SK-N-SH (cell line): ENCODE measurements at regions not wholly inside any gene's neighbourhood (a gene's known extent, or its start where the extent isn't known, plus 50 kb on each side); places are given as distances from the start of the nearest gene placed in this dataset.

Source experiments
- CTCF ChIA-PET: fragments of 300-600, 350-600 bp; formaldehyde crosslinking; extraction: SDS; loops from one replicate; lab custom pipeline; 2021; lab: Yijun Ruan, JAX
- POLR2A ChIA-PET: fragments of 350-600 bp; sonication (Branson Sonifier 250); formaldehyde crosslinking; extraction: SDS; loops from one replicate; lab custom pipeline; 2020; ENCODE audit warnings: antibody characterized with exemption, inconsistent platforms; lab: Yijun Ruan, JAX
- DNase-seq: peaks from one replicate; pipeline ENCODE4 v3.0.0; 2012
- H2AFZ ChIP-seq: fragments of 200-600 bp; sonication (generic); 2 replicates; pipeline ENCODE4 v1.8.1; 2016; ENCODE audit warnings: antibody characterized with exemption, mild to moderate bottlenecking, low read depth
- H3F3A ChIP-seq: fragments of 200-600 bp; sonication (generic); replicated peaks from 2 replicates; pipeline ENCODE3; 2016; ENCODE audit warnings: antibody characterized with exemption, mild to moderate bottlenecking; ENCODE audit not compliant: insufficient read depth
- H3K27ac ChIP-seq, 2 experiments: fragments of 200-500 bp in 1 of 2; fragments of 200-600 bp in 1 of 2; sonication (Bioruptor generic) in 1 of 2; sonication (generic), shearing (Covaris generic) in 1 of 2; 2 replicates each; pipeline versions ENCODE4 v1.5.1 to v1.6.1; 2014 to 2016; ENCODE audit warnings: low read depth in 2 of 2, inconsistent platforms in 1 of 2, low read length in 1 of 2, mild to moderate bottlenecking in 1 of 2, mixed read lengths in 1 of 2
- H3K27me3 ChIP-seq: fragments of 200-600 bp; sonication (generic), shearing (Covaris generic); 2 replicates; pipeline ENCODE4 v1.6.1; 2016; ENCODE audit warnings: mixed run types; ENCODE audit not compliant: insufficient read depth
- H3K36me3 ChIP-seq, 2 experiments: fragments of 200-500 bp in 1 of 2; fragments of 200-600 bp in 1 of 2; sonication (Bioruptor generic) in 1 of 2; sonication (generic) in 1 of 2; replicated peaks in 1 of 2; 2 replicates each; pipeline versions ENCODE3 to v1.5.1; 2014 to 2016; ENCODE audit warnings: low read length in 1 of 2, mild to moderate bottlenecking in 1 of 2; ENCODE audit not compliant: insufficient read depth in 2 of 2, control insufficient read depth in 1 of 2
- H3K4me1 ChIP-seq, 2 experiments: fragments of 200-500 bp in 1 of 2; fragments of 200-600 bp in 1 of 2; sonication (Bioruptor generic) in 1 of 2; sonication (generic), shearing (Covaris generic) in 1 of 2; 2 replicates each; pipeline versions ENCODE4 v1.5.1 to v1.6.1; 2014 to 2016; ENCODE audit warnings: low read depth in 1 of 2, low read length in 1 of 2, mixed run types in 1 of 2; ENCODE audit not compliant: insufficient read depth in 2 of 2, control insufficient read depth in 1 of 2
- H3K4me2 ChIP-seq: fragments of 200-600 bp; sonication (generic), shearing (Covaris generic); 2 replicates; pipeline ENCODE4 v1.6.1; 2017; ENCODE audit warnings: mixed run types
- H3K4me3 ChIP-seq, 2 experiments: fragments of 200-500 bp in 1 of 2; fragments of 200-600 bp in 1 of 2; sonication (Bioruptor generic) in 1 of 2; sonication (generic), shearing (Covaris generic) in 1 of 2; 2 replicates each; pipeline versions ENCODE4 v1.5.1 to v1.8.1; 2014 to 2016; ENCODE audit warnings: low read depth in 2 of 2, inconsistent platforms in 1 of 2, low read length in 1 of 2, mild to moderate bottlenecking in 1 of 2, mixed read lengths in 1 of 2, moderate library complexity in 1 of 2
- H3K79me2 ChIP-seq: fragments of 200-600 bp; sonication (generic); 2 replicates; pipeline ENCODE4 v1.8.1; 2017; ENCODE audit warnings: mild to moderate bottlenecking; ENCODE audit not compliant: insufficient read depth
- H3K9ac ChIP-seq: fragments of 200-600 bp; sonication (generic); 2 replicates; pipeline ENCODE4 v1.6.1; 2017; ENCODE audit warnings: mixed run types
- H3K9me2 ChIP-seq: fragments of 200-600 bp; sonication (generic); 2 replicates; pipeline ENCODE4 v1.6.1; 2017; ENCODE audit warnings: mixed run types
- H3K9me3 ChIP-seq: fragments of 200-600 bp; sonication (generic); 2 replicates; pipeline ENCODE4 v1.6.1; 2017; ENCODE audit warnings: mixed run types, mild to moderate bottlenecking, moderate library complexity
- H4K20me1 ChIP-seq: fragments of 200-600 bp; sonication (generic); 2 replicates; pipeline ENCODE4 v1.6.1; 2017; ENCODE audit warnings: mild to moderate bottlenecking, mixed run types; ENCODE audit not compliant: insufficient read depth
- ELF1 ChIP-seq: IDR thresholded peaks from 2 replicates; pipeline ENCODE4 v1.4.0; 2012
- EP300 ChIP-seq, 2 experiments: IDR thresholded peaks; 2 replicates each; pipeline versions ENCODE4 v1.4.0 to v1.6.1; 2012; ENCODE audit warnings: borderline replicate concordance in 1 of 2, low read depth in 1 of 2, low read length in 1 of 2
- FOXJ3 ChIP-seq: sonication (generic); formaldehyde crosslinking; IDR thresholded peaks from 2 replicates; pipeline ENCODE4 v1.5.1; 2020; ENCODE audit warnings: mild to moderate bottlenecking, missing genetic modification reagents
- GABPA ChIP-seq: IDR thresholded peaks from 2 replicates; pipeline ENCODE4 v1.4.0; 2012; ENCODE audit warnings: low read depth, mild to moderate bottlenecking
- JUND ChIP-seq: IDR thresholded peaks from 2 replicates; pipeline ENCODE4 v1.4.0; 2012
- MEF2A ChIP-seq: IDR thresholded peaks from 2 replicates; pipeline ENCODE4 v1.4.0; 2012; ENCODE audit warnings: low read depth, borderline replicate concordance
- MXI1 ChIP-seq: IDR thresholded peaks from 2 replicates; pipeline ENCODE4 v1.6.1; 2012; ENCODE audit warnings: mild to moderate bottlenecking, low read depth, low read length, improper control_type of control experiment
- NFIC ChIP-seq: IDR thresholded peaks from 2 replicates; pipeline ENCODE4 v1.4.0; 2012; ENCODE audit warnings: borderline replicate concordance
- NRF1 ChIP-seq: IDR thresholded peaks from 2 replicates; pipeline ENCODE4 v1.6.1; 2012; ENCODE audit warnings: low read depth, mild to moderate bottlenecking, low read length
- PBX3 ChIP-seq: IDR thresholded peaks from 2 replicates; pipeline ENCODE4; 2012
- POLR2AphosphoS5 ChIP-seq: IDR thresholded peaks from 2 replicates; pipeline ENCODE4 v1.6.1; 2012; ENCODE audit warnings: low read depth, low read length
- RCOR1 ChIP-seq: fragments of 150-350 bp; IDR thresholded peaks from 2 replicates; pipeline ENCODE4 v1.6.1; 2017; ENCODE audit warnings: antibody characterized with exemption, low read length
- RFX5 ChIP-seq: IDR thresholded peaks from 2 replicates; pipeline ENCODE4 v1.6.1; 2012; ENCODE audit warnings: mild to moderate bottlenecking, improper control_type of control experiment, low read length
- SIN3A ChIP-seq: IDR thresholded peaks from 2 replicates; pipeline ENCODE4 v1.6.1; 2012; ENCODE audit warnings: low read depth, mild to moderate bottlenecking, low read length, moderate library complexity, borderline replicate concordance
- SMC3 ChIP-seq: IDR thresholded peaks from 2 replicates; pipeline ENCODE4 v1.6.1; 2012; ENCODE audit warnings: low read depth, low read length, improper control_type of control experiment
- TAF1 ChIP-seq: IDR thresholded peaks from 2 replicates; pipeline ENCODE4 v1.6.1; 2012; ENCODE audit warnings: low read depth, mild to moderate bottlenecking, low read length, moderate library complexity, borderline replicate concordance
- TCF12 ChIP-seq: IDR thresholded peaks from 2 replicates; pipeline ENCODE4 v1.4.0; 2012
- TEAD4 ChIP-seq: IDR thresholded peaks from 2 replicates; pipeline ENCODE4 v1.4.0; 2012; ENCODE audit warnings: mild to moderate bottlenecking, borderline replicate concordance; ENCODE audit not compliant: insufficient read depth
- USF2 ChIP-seq: fragments of 150-350 bp; IDR thresholded peaks from 2 replicates; pipeline ENCODE4 v1.6.1; 2017; ENCODE audit warnings: antibody characterized with exemption, low read length, low read depth, borderline replicate concordance
- ZBTB33 ChIP-seq: IDR thresholded peaks from 2 replicates; pipeline ENCODE4 v1.4.0; 2012; ENCODE audit warnings: low read depth, borderline replicate concordance
- WGBS: methylation state at CpG from one replicate; pipeline ENCODE4 v1.1.6; 2017; ENCODE audit warnings: low lambda C conversion rate; 5-methylcytosine and 5-hydroxymethylcytosine counted together

GRCh38 chr3:78430741-78431140 is 1337.1 kb downstream of the ROBO1 start:
- WGBS, result 41% methylated on average over 1 of the region's 1 CpG
- H3K4me2 ChIP-seq, result no peak overlapping the region
- no peaks in the 10 kb centered on the region; a peak in 2 of 4 replicates for H3K4me1 ChIP-seq
- no peaks in the 10 kb centered on the region for H3K79me2 ChIP-seq
- H3K9ac ChIP-seq, result no peak overlapping the region
- no peaks in the 10 kb centered on the region for H3K9me3 ChIP-seq
- H3K27me3 ChIP-seq, result no peaks in the 10 kb centered on the region
- no peak overlapping the region for H3K27ac ChIP-seq
- TF ChIP-seq MXI1, result no peak
- no peak for TF ChIP-seq SIN3A
- TF ChIP-seq NFIC, result no peak
- no peak for TF ChIP-seq RFX5
- no peak for TF ChIP-seq SMC3
- no peak overlapping the region for H3K4me3 ChIP-seq
- no peaks in the 10 kb centered on the region for H3F3A ChIP-seq
- no peaks in the 10 kb centered on the region for H3K36me3 ChIP-seq
- no peaks in the 10 kb centered on the region for H4K20me1 ChIP-seq
- DNase-seq, result no peak
- no peaks in the 10 kb centered on the region for H3K9me2 ChIP-seq
- CTCF ChIA-PET, result no interaction called here
- POLR2A ChIA-PET, result no interaction called here
- H2AFZ ChIP-seq, result no peak overlapping the region

- H3K4me3 ChIP-seq, result no peak overlapping the region
- TF ChIP-seq RFX5, result no peak
- H2AFZ ChIP-seq, result no peak overlapping the region
- no peaks in the 10 kb centered on the region for H3K36me3 ChIP-seq
- H3K27me3 ChIP-seq, result no peaks in the 10 kb centered on the region
- 57% methylated on average over 3 of the region's 3 CpGs for WGBS
- no peaks in the 10 kb centered on the region for H4K20me1 ChIP-seq
- H3K9me3 ChIP-seq, result no peaks in the 10 kb centered on the region
- no peaks in the 10 kb centered on the region for H3F3A ChIP-seq
- no peaks in the 10 kb centered on the region for H3K79me2 ChIP-seq
- H3K9ac ChIP-seq, result no peak overlapping the region
- no peak overlapping the region for H3K27ac ChIP-seq
- no peaks in the 10 kb centered on the region for H3K4me1 ChIP-seq
- no peak for DNase-seq
- POLR2A ChIA-PET, result no interaction called here
- H3K9me2 ChIP-seq, result no peaks in the 10 kb centered on the region
- CTCF ChIA-PET, result no interaction called here
- H3K4me2 ChIP-seq, result no peak overlapping the region
Measured at GRCh38 chr3:78434801-78435200, 1333.0 kb downstream of the ROBO1 start.

- no peaks in the 10 kb centered on the region for H3K4me1 ChIP-seq
- no peaks in the 10 kb centered on the region for H3K79me2 ChIP-seq
- H3K9ac ChIP-seq, result no peak overlapping the region
- no peaks in the 10 kb centered on the region; the same call in 1 of the 2 replicates for H3K9me3 ChIP-seq
- no peak overlapping the region for H3K27ac ChIP-seq
- no peak overlapping the region for H2AFZ ChIP-seq
- no peak overlapping the region for H3K4me2 ChIP-seq
- WGBS, result 33% methylated on average over 1 of the region's 1 CpG
- H3K4me3 ChIP-seq, result no peak overlapping the region
- H3K36me3 ChIP-seq, result no peaks in the 10 kb centered on the region
- ChIA-PET POLR2A (no interaction called here), CTCF (no interaction called here)
- H3K27me3 ChIP-seq, result no peaks in the 10 kb centered on the region
- H4K20me1 ChIP-seq, result no peaks in the 10 kb centered on the region
- H3K9me2 ChIP-seq, result no peaks in the 10 kb centered on the region
- H3F3A ChIP-seq, result no peaks in the 10 kb centered on the region
- no peak for DNase-seq
- TF ChIP-seq RCOR1 (no peak), RFX5 (no peak), PBX3 (no peak), SIN3A (no peak), ELF1 (no peak), JUND (no peak), ZBTB33 (no peak), GABPA (no peak), MEF2A (no peak), MXI1 (no peak), TAF1 (no peak), TEAD4 (no peak), TCF12 (no peak), NRF1 (no peak), USF2 (no peak), POLR2AphosphoS5 (no peak), FOXJ3 (CRISPR knock-in tag) (no peak), EP300 (IDR thresholded peaks at IDR 0.05; ENCODE audit: borderline replicate concordance in 1 of 2, low read depth in 1 of 2, low read length in 1 of 2) (no peak)
Measured at GRCh38 chr3:78455166-78455565, 1312.6 kb downstream of the ROBO1 start.
